WTC11 (cell line): ENCODE measurements at regions not wholly inside any gene's neighbourhood (a gene's known extent, or its start where the extent isn't known, plus 50 kb on each side); places are given as distances from the start of the nearest gene placed in this dataset.

Experiments
- ATAC-seq: fragments of 200-7000 bp; cut with Tn5 transposase; 2 replicates; pipeline ENCODE4 v1.10.0; 2021; ENCODE audit warnings: mild to moderate bottlenecking, moderate library complexity
- CTCF ChIA-PET: fragments of 300-600 bp; sonication (Branson Sonifier 250); formaldehyde crosslinking; loops from one replicate; lab custom pipeline; 2021; ENCODE audit warnings: antibody characterized with exemption; lab: Charles Lee
- POLR2A ChIA-PET: fragments of 350-600 bp; sonication (Branson Sonifier 250); formaldehyde crosslinking; loops from one replicate; lab custom pipeline; 2021; ENCODE audit warnings: antibody characterized with exemption; lab: Charles Lee
- DNase-seq: peaks from one replicate; pipeline ENCODE4 v3.0.0; 2021; ENCODE audit warnings: low spot score
- H3K27ac Mint-ChIP-seq: 2 replicates; pipeline ENCODE4 v1.8.0; 2021; ENCODE audit warnings: mixed read lengths
- H3K27me3 Mint-ChIP-seq: 2 replicates; pipeline ENCODE4 v1.8.0; 2021; ENCODE audit warnings: low read depth, mild to moderate bottlenecking, moderate library complexity, mixed read lengths
- H3K36me3 Mint-ChIP-seq: 2 replicates; pipeline ENCODE4 v1.8.0; 2021; ENCODE audit warnings: mixed read lengths
- H3K4me1 Mint-ChIP-seq: 2 replicates; pipeline ENCODE4 v1.8.0; 2022; ENCODE audit warnings: mixed read lengths
- H3K4me3 Mint-ChIP-seq: 2 replicates; pipeline ENCODE4 v1.8.0; 2021; ENCODE audit warnings: mild to moderate bottlenecking, moderate library complexity, mixed read lengths
- H3K9me3 Mint-ChIP-seq: 2 replicates; pipeline ENCODE4 v1.8.0; 2021; ENCODE audit warnings: mixed read lengths
- ARID4B ChIP-seq: sonication (generic); formaldehyde crosslinking; IDR thresholded peaks from 2 replicates; pipeline ENCODE4 v1.8.0; 2023; ENCODE audit warnings: missing genetic modification reagents, mild to moderate bottlenecking, borderline replicate concordance
- ATF2 ChIP-seq: sonication (generic); formaldehyde crosslinking; IDR thresholded peaks from 2 replicates; pipeline ENCODE4 v1.8.1; 2022; ENCODE audit warnings: low read depth, missing genetic modification reagents, borderline replicate concordance
- ESRRA ChIP-seq: sonication (generic); formaldehyde crosslinking; IDR thresholded peaks from 2 replicates; pipeline ENCODE4 v1.8.1; 2022; ENCODE audit warnings: mild to moderate bottlenecking, missing genetic modification reagents, borderline replicate concordance
- JAZF1 ChIP-seq: fragments of 250-450 bp; sonication (Bioruptor Pico); IDR thresholded peaks from 2 replicates; pipeline ENCODE4 v1.9.0; 2021; ENCODE audit warnings: moderate library complexity, mild to moderate bottlenecking, inconsistent platforms
- JUN ChIP-seq: sonication (generic); formaldehyde crosslinking; IDR thresholded peaks from 2 replicates; pipeline ENCODE4 v1.8.0; 2023; ENCODE audit warnings: mild to moderate bottlenecking, missing genetic modification reagents
- KAT7 ChIP-seq: sonication (generic); formaldehyde crosslinking; IDR thresholded peaks from 2 replicates; pipeline ENCODE4 v1.8.1; 2023; ENCODE audit warnings: missing genetic modification reagents, mild to moderate bottlenecking, borderline replicate concordance
- NFE2L1 ChIP-seq: sonication (generic); formaldehyde crosslinking; IDR thresholded peaks from 2 replicates; pipeline ENCODE4 v1.8.1; 2023; ENCODE audit warnings: missing genetic modification reagents
- NR1H2 ChIP-seq: sonication (generic); formaldehyde crosslinking; IDR thresholded peaks from 2 replicates; pipeline ENCODE4 v1.9.0; 2021; ENCODE audit warnings: mild to moderate bottlenecking, moderate library complexity, missing genetic modification reagents
- SMAD4 ChIP-seq: sonication (generic); formaldehyde crosslinking; IDR thresholded peaks from 2 replicates; pipeline ENCODE4 v1.8.0; 2022; ENCODE audit warnings: mild to moderate bottlenecking, missing genetic modification reagents
- STAT6 ChIP-seq: sonication (generic); formaldehyde crosslinking; conservative IDR thresholded peaks from 2 replicates; pipeline ENCODE4 v1.8.1; 2023; ENCODE audit warnings: mild to moderate bottlenecking, low read depth, missing genetic modification reagents, moderate library complexity
- TEAD1 ChIP-seq: sonication (generic); formaldehyde crosslinking; IDR thresholded peaks from 2 replicates; pipeline ENCODE4 v1.8.0; 2022; ENCODE audit warnings: mild to moderate bottlenecking, missing genetic modification reagents
- TP53 ChIP-seq: sonication (generic); formaldehyde crosslinking; IDR thresholded peaks from 2 replicates; pipeline ENCODE4 v1.8.1; 2023; ENCODE audit warnings: mild to moderate bottlenecking, missing genetic modification reagents
- ZMAT4 ChIP-seq: fragments of 250-450 bp; sonication (Bioruptor Pico); IDR thresholded peaks from 2 replicates; pipeline ENCODE4 v1.9.0; 2021; ENCODE audit warnings: mild to moderate bottlenecking
- ZNF121 ChIP-seq: sonication (generic); formaldehyde crosslinking; IDR thresholded peaks from 2 replicates; pipeline ENCODE4 v1.8.0; 2023; ENCODE audit warnings: missing genetic modification reagents
- ZNF219 ChIP-seq: sonication (generic); formaldehyde crosslinking; IDR thresholded peaks from 2 replicates; pipeline ENCODE4 v1.8.0; 2023; ENCODE audit warnings: missing genetic modification reagents, mild to moderate bottlenecking, borderline replicate concordance
- ZNF671 ChIP-seq: fragments of 250-450 bp; sonication (Bioruptor Pico); IDR thresholded peaks from 2 replicates; pipeline ENCODE4 v1.8.0; 2021; ENCODE audit warnings: mild to moderate bottlenecking
- TF ChIP-seq, protein P1 (sequence below): sonication (generic); formaldehyde crosslinking; IDR thresholded peaks from 2 replicates; pipeline ENCODE4 v1.8.0; 2022; ENCODE audit warnings: missing genetic modification reagents
- TF ChIP-seq, protein P2 (sequence below): sonication (generic); formaldehyde crosslinking; IDR thresholded peaks from 2 replicates; pipeline ENCODE4 v1.8.1; 2023; ENCODE audit warnings: mild to moderate bottlenecking, missing genetic modification reagents, moderate library complexity

DNA sequence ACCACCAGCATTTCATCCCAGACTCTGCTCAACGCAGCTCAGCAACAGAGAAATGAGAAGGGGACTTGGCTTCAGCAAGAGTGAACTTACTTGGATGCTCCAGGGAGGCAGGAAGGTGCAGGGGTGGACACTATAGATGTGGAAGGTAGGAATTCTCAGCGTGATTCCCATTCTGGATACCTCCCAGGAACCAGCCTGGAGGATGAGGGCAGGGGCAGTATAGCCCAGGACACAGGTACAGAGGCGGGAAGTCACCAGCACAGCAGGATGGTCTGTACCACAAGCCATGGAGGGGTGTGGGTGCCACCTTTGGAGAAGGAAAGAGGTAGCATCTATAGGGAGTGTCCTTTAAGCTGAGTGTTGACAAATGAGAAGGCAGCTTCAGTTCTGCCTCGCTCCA is 1275.2 kb downstream of the TBC1D22A start:
- Mint-ChIP-seq H3K4me1 (peaks cover 17% of the 10 kb centered on the region), H3K36me3 (no peaks in the 10 kb centered on the region), H3K9me3 (peaks cover 4% of the 10 kb centered on the region; the same call in 1 of the 2 replicates), H3K27me3 (no peaks in the 10 kb centered on the region), H3K27ac (no peak overlapping the region), H3K4me3 (no peak overlapping the region)
- DNase-seq (no peak), ATAC-seq (no peak)
- ChIA-PET POLR2A (no interaction called here), CTCF (no interaction called here)
- TF ChIP-seq KAT7 (CRISPR knock-in tag) = no peak
- no peak for TF ChIP-seq JAZF1
- TF ChIP-seq JUN = no peak
- TF ChIP-seq, protein P1, sequence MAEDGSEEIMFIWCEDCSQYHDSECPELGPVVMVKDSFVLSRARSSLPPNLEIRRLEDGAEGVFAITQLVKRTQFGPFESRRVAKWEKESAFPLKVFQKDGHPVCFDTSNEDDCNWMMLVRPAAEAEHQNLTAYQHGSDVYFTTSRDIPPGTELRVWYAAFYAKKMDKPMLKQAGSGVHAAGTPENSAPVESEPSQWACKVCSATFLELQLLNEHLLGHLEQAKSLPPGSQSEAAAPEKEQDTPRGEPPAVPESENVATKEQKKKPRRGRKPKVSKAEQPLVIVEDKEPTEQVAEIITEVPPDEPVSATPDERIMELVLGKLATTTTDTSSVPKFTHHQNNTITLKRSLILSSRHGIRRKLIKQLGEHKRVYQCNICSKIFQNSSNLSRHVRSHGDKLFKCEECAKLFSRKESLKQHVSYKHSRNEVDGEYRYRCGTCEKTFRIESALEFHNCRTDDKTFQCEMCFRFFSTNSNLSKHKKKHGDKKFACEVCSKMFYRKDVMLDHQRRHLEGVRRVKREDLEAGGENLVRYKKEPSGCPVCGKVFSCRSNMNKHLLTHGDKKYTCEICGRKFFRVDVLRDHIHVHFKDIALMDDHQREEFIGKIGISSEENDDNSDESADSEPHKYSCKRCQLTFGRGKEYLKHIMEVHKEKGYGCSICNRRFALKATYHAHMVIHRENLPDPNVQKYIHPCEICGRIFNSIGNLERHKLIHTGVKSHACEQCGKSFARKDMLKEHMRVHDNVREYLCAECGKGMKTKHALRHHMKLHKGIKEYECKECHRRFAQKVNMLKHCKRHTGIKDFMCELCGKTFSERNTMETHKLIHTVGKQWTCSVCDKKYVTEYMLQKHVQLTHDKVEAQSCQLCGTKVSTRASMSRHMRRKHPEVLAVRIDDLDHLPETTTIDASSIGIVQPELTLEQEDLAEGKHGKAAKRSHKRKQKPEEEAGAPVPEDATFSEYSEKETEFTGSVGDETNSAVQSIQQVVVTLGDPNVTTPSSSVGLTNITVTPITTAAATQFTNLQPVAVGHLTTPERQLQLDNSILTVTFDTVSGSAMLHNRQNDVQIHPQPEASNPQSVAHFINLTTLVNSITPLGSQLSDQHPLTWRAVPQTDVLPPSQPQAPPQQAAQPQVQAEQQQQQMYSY (CRISPR knock-in tag) = no peak
- no peak for TF ChIP-seq ARID4B (CRISPR knock-in tag)
- no peak for TF ChIP-seq TEAD1 (CRISPR knock-in tag)
- no peak for TF ChIP-seq TP53 (CRISPR knock-in tag)
- no peak for TF ChIP-seq NFE2L1 (CRISPR knock-in tag)
- TF ChIP-seq, protein P2, sequence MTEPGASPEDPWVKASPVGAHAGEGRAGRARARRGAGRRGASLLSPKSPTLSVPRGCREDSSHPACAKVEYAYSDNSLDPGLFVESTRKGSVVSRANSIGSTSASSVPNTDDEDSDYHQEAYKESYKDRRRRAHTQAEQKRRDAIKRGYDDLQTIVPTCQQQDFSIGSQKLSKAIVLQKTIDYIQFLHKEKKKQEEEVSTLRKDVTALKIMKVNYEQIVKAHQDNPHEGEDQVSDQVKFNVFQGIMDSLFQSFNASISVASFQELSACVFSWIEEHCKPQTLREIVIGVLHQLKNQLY (CRISPR knock-in tag) = no peak
- TF ChIP-seq ZNF121 (CRISPR knock-in tag) = no peak
- no peak for TF ChIP-seq ATF2 (CRISPR knock-in tag)
- no peak for TF ChIP-seq STAT6
- TF ChIP-seq ZNF219 (CRISPR knock-in tag) = no peak
- TF ChIP-seq ZMAT4 (CRISPR knock-in tag) = no peak
- no peak for TF ChIP-seq SMAD4 (CRISPR knock-in tag)
- no peak for TF ChIP-seq ESRRA (CRISPR knock-in tag)
- TF ChIP-seq NR1H2 (CRISPR knock-in tag) = no peak
- no peak for TF ChIP-seq ZNF671
